ENCODE measurements at regions not wholly inside any gene's neighbourhood (a gene's known extent, or its start where the extent isn't known, plus 50 kb on each side); places are given as distances from the start of the nearest gene placed in this dataset.

DNA sequence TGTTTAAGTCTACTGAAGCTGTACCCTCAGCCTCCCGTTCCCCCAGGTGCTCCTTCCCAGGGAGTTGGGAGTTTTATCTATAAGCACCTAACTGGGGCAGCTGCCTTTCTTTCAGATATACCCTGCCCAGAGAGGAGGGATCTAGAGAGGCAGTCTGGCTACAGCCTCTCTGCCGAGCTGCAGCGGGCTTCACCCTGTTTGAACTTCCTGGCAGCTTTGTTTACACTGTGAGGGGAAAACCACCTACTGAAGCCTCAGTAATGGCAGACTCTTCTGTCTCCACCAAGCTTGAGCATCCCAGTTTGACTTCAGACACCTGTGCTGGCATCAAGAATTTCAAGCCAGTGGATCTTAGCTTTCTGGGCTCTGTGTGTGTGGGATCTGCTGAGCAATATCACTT, 122.5 kb downstream of the MAGEE1 start:
- TF ChIP-seq, protein P1, sequence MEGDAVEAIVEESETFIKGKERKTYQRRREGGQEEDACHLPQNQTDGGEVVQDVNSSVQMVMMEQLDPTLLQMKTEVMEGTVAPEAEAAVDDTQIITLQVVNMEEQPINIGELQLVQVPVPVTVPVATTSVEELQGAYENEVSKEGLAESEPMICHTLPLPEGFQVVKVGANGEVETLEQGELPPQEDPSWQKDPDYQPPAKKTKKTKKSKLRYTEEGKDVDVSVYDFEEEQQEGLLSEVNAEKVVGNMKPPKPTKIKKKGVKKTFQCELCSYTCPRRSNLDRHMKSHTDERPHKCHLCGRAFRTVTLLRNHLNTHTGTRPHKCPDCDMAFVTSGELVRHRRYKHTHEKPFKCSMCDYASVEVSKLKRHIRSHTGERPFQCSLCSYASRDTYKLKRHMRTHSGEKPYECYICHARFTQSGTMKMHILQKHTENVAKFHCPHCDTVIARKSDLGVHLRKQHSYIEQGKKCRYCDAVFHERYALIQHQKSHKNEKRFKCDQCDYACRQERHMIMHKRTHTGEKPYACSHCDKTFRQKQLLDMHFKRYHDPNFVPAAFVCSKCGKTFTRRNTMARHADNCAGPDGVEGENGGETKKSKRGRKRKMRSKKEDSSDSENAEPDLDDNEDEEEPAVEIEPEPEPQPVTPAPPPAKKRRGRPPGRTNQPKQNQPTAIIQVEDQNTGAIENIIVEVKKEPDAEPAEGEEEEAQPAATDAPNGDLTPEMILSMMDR (IDR thresholded peaks at IDR 0.05; ENCODE audit: low read depth, low read length): no peak
- TF ChIP-seq EZH2phosphoT487 (IDR thresholded peaks at IDR 0.05; ENCODE audit: low read depth): no peak
